HTR-8/SVneo (cell line): ENCODE measurements at regions not wholly inside any gene's neighbourhood (a gene's known extent, or its start where the extent isn't known, plus 50 kb on each side); places are given as distances from the start of the nearest gene placed in this dataset.

Experiments used
- DNase-seq: peaks from one replicate; pipeline ENCODE4 v3.0.0; 2011; ENCODE audit warnings: low spot score, mixed read lengths; ENCODE audit not compliant: insufficient read length
- FAIRE-seq: peaks from 2 replicates; lab custom pipeline; 2011; peaks lifted over from hg19 to GRCh38; lab: Jason Lieb, UNC

DNA sequence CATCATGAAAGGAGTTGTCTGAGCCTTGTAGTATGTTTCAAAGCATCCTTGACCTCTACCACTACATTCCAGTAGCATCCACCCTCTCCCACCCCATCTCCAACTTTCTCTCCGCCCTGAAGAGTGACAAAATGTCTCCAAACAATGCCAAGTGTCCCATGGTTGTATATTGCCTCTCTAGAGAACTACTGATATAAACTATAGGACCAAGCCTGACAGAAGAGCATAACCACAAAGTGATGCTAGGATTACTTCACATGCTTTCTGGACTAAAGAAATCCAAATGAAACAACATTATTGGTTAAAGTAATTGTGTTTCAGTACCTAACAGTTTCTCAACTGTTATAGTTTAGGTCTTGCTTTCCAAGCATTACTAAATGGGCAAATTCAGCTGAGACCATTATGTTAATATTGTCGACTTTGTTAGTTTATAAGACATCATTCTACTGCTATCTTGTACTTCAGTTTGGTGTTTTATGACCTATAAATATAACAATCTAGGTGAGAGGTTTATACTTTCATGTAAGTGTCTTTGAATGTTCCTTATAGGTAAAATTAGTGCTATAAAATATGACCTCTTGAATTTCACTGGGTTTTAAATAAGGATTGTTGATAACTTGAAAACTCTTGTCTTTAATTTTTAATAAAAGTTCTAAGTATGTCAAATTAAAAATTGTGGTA lies 117.4 kb downstream of the SUCNR1 start:
- DNase-seq = no peak
- no peak for FAIRE-seq

DNA sequence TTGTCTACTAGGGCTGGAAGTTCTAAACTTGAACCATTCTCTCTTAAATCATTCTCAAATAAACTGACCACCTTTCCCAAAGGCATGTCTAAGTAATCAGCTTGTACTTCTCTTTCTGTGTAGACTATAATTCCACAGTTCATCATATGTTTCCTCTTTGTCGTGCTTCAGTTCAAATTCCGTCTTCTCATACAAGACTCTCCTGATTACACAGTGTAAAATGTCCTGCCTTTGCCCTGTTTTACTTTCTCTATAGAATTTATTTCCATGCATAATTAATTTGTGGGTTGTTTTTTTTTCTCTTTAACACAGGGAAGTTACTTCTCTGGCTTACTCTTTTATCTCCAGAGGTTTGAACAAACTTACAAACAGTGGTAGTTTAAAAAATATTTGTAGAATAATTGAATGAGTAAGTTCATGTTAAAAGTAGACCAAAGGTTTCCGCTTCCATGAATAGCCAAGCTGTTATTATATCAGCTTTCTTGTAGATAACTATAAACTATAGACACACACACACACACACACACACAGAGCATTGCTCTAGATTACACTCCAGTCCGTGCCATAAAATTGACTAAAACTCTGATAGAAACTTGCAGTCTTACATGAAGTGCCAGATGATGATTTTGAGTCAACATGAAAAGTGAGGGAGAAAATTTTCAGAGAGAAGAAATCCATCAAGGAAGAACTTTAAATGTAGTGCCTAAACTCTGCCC lies 119.0 kb downstream of the SUCNR1 start:
- DNase-seq = no peak
- FAIRE-seq = no peak

DNA sequence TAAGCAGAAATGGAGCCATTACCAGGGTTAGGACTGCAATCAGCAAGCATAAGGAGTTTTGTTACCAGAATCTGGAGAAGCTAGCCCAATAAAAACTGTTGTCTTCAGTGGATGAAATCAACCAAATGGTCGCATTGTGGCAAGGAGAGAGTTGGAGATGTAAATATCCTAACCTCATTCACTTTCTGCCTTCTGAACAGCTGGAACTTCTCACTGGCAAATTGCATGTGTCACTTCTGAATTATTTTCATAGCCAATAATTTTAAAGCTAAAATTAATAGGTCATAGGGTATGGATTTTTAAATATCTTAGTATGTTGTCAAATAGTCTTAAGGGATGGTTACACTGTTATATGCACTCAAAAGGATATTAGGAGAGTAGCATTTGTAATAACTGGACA lies 121.6 kb downstream of the SUCNR1 start:
- FAIRE-seq (no peak), DNase-seq (no peak)

DNA sequence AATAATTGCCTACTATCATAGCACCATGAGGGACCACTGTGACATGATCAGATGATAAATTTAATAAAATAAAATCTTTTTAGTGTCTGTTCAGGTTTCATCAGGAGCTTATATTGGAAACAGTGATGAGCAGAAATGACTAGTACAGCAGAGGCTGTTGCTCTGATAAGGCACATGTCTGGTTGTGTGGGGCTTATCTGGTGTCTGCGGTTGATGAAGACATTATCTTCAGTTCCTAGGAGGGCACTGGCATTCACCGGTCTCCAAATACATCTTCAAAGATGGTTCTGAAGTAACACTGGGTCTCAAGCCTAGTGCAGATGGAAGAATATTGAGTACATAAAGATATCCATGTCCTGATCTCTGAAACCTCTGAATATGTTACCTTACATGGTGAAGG lies 125.3 kb downstream of the SUCNR1 start:
- DNase-seq = no peak
- FAIRE-seq = no peak

DNA sequence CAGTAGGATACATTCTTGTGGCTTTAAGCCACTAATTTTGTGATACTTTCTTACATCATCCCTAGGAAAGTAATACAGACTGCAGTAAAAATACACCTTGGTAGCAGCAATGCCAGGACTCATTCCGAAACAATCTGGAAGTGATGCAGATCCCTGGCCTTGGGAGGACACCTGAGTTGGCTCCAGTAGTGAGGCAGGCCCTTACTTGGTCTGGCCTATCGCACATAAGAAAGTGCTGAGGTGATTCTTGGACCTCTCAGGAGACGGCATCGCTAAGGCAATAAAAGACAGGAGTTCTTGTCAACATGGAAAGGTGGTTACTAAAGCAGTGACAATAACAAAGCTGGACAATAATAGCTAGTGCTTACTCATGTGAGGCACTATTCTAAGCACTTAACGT lies 126.5 kb downstream of the SUCNR1 start:
- no peak for FAIRE-seq

DNA sequence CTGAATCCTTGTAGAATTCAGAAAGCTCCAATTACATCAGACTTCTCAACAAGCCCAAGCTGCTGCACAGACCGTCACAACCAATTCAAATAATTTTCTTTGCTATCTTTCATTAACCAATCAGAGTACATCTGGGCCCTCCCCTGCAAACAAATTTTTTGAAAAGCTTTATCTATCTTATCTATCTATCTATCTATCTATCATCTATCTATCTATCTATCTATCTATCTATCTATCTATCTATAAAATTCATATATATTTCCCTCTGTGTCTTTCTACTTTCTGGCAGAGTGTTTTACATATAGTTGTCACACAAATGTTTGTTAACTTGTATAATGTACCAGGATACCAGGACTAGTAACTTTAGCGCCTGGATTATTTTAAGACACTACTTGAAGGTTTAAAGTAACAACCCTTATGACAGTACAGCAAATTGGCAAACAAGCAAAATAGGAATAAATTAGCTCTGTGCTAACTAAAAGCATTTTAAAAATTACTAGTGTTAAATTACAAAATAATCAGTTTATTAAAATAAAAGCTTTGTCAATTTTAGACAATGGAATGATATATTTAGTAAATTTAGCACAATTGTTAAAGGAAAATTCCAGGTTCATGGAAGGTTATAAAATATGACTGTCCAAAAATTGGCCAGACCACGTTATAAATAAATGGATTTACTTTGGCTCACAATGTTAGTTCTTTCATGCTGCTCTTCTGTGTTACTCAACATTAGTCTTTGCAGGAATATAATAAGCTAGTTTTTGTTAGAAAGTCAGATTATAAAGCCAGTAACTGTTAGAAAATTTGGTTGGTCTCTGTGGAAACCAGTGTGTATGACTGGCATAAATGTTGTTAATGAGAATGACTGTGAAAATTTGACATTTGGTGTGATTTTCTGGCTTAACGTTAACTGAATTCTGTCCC lies 138.6 kb downstream of the SUCNR1 start:
- FAIRE-seq (no peak), DNase-seq (no peak)

More for the DNA sequence above, 126.5 kb downstream of the SUCNR1 start:
- no peak for DNase-seq

DNA sequence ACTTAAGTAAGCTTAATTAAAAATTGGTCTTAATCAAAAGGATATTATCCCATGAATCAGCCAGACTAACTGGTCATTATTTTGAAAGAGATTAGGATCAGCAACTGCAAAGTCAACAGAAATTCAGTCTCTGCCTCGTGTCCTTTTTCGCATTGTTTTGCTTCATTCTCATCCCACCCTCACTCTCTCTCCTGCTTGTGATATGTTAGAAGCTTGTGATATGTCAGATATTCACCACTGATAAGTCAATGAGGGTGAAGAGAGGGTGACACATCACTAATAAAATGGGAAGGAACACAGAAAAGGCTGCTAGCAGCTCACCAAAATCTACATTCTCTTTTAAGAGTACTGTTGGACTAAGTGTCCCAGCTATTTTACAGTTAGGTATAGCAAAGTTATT lies 146.1 kb downstream of the SUCNR1 start:
- FAIRE-seq (peak; percentile 16), DNase-seq (no peak)

DNA sequence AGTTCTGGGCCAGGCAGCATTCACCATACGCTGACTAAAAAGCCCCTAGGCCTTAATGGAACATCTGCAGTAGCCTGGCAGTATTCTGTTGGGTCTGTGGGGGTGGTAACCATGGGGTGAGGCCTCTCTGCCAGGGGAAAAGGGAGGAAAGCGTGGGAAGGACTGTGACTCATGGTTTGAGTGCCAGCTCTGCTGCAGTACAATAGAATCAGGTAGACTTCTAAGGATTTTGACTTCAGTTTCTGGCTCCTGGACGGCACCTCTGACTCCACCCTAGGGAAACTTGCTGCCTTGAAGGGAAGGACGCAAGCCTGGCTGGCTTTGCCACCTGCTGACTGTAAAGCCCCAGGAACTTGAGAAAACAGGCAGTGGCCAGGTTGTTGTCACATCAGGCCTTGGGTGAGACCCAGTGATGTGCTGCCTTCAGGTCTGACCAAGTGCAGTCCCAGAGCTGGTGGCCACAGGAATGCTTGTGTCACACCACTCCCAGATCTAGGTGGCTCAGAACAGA lies 148.6 kb downstream of the SUCNR1 start:
- DNase-seq = peak; percentile 35
- peak; percentile 62 for FAIRE-seq

DNA sequence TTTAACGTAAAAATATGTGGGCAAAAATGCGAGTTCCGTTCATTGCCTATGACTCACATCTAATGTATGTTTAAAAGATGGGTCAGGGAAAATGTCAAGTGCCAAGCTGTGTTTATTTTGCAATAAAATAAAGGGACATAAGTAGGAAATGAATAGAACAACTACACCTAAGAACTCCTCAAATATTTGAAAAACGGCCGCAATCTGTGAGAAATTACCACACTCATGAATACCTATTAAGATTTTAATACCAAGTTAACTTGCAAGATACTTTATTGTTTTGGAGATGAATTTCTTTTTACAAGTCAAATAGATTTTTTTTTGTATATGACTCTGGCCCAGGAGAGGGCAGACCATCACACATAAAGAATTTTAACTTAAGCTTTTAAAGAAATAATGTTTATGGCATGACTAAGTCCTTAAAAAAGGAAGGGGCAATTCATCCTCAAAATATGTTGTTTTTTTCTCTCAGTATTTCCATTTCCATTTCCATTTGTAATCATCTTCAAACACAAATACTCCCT lies 152.7 kb downstream of the SUCNR1 start:
- peak; percentile 33 for DNase-seq
- FAIRE-seq = no peak

DNA sequence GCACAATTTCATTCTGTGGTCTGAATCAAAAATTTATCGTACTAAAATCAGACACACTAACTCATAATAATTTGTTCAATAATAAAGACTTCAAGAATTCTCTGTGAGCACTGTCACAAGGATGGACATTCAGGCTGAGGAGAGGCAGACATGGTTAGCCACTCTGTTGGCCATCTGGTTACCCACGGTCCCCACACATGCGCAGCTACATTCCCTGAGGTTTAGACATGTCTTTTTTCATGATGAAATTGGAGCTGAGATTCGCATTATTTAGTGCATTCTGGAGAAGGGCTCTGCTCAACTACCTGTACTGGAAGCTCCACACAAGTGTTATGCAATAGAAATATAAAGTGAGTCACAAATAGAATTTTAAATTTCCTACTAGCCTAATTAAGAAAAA lies 156.9 kb downstream of the SUCNR1 start:
- DNase-seq (no peak), FAIRE-seq (peak; percentile 55)

DNA sequence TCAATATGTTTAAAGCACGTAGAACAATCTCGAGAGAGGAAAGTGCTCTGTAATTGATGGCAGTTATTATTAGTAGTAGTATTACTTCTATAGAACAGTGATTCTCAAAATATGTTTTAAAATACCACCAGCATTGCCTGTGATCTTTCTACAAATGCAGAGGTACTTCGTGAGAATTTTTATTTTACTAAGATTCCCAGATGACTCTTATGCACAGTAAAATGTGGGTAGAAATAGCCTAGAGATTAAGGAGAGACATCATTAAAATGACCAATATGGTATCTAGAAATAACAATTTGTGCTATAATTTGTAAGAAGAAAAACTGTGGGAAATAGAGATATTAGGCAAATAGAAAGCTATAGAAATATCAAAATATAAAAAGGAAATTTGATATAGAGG lies 157.9 kb downstream of the SUCNR1 start:
- DNase-seq = no peak
- no peak for FAIRE-seq

DNA sequence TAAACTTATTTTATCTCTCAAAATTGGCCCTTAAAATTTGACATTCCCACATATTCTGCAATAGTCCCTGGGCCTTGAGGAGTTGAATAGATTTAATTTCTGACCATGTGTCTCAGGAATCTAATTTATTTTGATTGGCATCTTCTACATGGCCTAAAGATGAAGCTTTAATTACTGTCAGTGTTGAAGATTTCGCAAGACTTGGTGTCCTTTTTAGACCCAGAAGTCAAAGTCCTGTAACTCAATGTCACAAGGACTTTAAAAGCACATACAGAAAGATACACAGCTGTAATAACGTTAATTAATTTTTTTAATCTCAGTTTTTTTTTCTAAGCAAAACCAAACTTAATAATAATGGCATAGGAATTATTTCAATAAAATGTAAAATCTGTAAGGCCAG lies 163.9 kb downstream of the SUCNR1 start:
- DNase-seq (no peak), FAIRE-seq (no peak)

DNA sequence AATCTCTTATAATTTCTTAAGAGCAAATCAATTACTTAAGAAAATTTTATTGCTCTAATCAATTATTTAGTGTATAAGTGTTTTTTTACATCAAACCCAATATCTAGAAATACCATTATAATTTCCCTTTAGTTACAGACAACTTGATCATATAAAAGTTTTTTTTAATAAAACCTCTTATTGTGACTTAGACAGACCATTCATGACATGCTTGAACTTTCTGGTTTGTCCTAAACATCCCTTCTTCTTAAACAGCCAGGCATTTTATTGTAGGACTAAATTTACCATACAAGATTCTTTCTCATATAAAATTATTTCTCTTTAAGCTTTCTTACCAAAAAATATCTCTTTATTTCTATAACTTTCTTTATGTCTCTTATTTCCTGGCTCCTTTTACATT lies 164.5 kb downstream of the SUCNR1 start:
- FAIRE-seq (no peak), DNase-seq (no peak)

DNA sequence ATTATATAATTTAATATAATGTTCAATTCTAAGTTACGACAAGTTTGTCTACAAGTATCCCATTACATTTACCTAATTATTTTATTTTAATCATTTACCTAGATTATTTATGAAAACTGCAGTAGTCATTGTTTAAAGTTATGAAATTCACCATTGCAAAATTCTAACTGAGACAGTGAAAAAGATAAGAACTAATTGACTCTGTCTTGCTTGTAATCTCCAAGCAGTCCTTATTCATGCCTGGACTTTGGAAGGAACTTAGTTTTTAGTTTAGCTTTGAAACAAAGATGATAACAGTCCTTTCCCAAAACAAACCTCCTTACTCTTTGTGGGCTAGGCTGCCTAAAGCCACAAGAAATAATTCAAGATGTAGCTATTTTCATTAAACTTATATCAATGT lies 165.0 kb downstream of the SUCNR1 start:
- FAIRE-seq (no peak), DNase-seq (no peak)

DNA sequence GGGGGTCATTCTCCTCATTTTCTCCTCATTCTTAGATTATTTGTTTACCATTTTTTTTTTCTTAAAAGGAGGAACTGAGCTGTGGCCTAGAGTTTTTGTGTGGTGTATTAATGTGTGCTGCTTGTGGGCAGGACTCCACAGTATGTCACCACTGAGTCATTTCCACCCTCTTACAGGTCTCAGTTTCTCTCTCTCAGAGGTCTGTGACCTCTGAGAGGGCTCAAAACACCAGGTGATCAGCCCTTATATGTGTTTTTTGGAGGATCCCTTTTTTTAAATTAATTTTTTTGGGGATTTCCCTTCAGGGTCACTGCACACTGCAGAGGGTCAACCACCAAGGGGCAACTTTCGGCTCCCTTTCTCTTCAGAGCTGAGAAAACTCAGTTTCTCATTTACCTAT lies 166.4 kb downstream of the SUCNR1 start:
- DNase-seq = no peak
- FAIRE-seq = no peak

DNA sequence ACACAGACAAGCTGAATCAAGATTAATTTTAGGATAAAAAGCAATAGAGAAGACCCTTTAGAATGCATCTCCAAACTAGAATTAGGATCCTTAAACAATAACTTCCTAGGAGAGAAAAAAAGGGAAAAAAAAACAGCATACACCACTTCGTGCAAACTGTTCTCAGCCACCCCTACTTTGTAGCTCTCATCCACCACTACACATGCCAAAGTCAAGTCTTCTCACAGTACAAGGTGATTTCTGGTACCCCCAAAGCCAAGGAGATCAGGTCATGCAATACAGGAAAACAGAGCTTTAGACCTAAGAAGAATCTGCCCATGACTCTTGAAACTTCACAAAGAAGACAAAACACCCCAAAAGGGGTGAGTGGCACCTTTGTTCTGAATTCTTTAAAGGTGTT lies 166.9 kb downstream of the SUCNR1 start:
- DNase-seq (no peak), FAIRE-seq (no peak)

DNA sequence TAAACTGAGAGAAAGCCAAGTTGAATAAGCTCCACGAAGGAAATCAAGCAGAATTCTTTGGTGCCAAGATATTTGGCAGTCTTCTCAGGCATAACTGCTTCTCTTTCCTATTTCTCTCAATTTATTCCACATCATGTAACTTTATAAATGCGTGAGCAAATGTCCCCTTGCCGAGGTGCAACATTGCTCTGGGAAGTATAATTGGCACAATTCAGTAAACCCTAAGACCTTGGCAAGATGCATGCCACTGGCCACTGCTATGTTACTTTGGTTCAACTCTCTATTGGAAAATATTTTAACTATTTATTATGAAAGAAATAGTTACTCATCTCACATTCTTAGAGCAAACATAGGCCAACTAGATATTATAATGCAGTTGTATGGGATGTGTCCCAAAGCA lies 170.2 kb downstream of the SUCNR1 start:
- DNase-seq (no peak), FAIRE-seq (no peak)

DNA sequence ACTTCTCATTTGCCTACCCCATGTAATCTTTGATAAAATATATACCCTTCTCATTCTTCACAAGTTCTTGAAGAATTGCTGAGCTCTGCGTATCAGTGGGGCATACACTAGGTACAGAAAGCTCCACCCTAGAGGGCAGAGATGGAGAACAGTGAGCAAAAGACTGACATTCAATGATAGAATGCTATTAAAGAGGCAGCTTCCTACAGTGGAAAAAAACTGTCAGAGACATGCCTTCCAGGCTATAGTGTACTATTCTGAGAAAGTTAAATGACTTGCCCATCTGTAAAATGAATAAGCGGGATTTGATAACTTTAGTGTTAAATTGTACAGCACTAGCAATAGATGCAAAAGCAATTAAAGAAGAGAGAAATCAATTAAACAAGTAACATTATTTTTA lies 172.8 kb downstream of the SUCNR1 start:
- FAIRE-seq = no peak
- DNase-seq = no peak

DNA sequence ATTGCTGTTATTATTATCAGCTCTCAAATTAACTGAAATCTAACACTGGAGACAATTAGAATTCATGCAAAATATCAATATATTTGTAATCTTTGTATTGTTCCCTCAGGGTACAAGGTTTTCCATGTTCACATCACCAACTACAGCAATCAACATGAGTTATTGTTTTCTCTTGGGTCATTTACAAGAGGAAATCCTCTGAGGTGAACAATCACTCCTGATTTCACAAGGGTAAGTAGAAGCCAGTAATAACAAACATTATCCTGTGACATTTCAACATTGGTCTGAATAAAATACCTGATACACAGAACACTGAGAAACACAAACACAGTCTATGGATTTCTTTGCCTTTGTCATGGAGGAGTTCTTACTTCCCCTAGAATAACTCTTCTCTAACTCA lies 174.0 kb downstream of the SUCNR1 start:
- DNase-seq = no peak
- no peak for FAIRE-seq

DNA sequence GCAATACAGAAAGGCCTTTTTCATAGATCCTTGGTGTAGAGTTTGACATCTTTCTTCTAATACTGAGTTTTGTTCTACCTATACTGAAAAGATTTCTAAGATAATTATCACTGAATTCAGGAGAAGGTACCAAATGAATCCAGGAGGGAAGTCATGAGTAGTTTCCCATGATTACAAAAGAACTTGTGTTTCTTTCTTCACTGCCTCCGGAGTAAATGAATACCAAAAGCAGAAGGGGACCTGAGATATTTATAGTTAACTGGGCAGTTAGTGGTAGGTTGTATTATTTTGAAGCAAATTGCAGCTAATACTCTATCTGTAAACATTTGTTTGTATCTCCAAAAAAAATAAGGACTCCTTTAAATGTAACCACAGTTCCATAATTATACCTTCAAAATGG lies 175.4 kb downstream of the SUCNR1 start:
- FAIRE-seq (no peak), DNase-seq (no peak)

DNA sequence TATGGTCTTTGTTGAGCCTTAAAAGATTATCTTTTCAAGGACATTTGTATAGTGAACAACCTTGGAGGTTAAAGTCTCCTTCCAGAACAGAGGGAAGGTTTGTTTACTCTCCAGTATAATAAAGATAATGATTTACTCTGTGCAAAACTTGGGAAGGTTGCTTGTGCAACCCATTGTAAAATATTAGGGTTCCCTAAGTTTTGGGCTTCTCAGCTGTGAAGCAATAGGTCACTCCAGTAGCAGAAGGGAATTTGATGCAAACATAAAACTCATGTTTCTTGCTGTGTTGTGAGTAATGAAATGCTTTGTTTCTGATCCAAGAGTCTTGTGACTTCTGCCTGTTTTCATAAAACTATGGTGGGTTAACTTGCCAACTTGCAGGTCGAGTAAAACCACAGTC lies 177.5 kb downstream of the SUCNR1 start:
- FAIRE-seq (no peak), DNase-seq (no peak)
